IPS DF 6.9 (cell line): ENCODE measurements at regions not wholly inside any gene's neighbourhood (a gene's known extent, or its start where the extent isn't known, plus 50 kb on each side); places are given as distances from the start of the nearest gene placed in this dataset.

Experiments used
- DNase-seq: peaks from one replicate; pipeline ENCODE4 v3.0.0-alpha.2; 2013; ENCODE audit warnings: low read depth, low spot score
- H3K27ac ChIP-seq: one replicate; pipeline ENCODE4 v1.5.1; 2013; ENCODE audit warnings: low read length, control low read depth
- H3K27me3 ChIP-seq: 2 replicates; pipeline ENCODE4 v1.6.1; 2013; ENCODE audit warnings: mild to moderate bottlenecking, low read length; ENCODE audit not compliant: control insufficient read depth, insufficient read depth
- H3K36me3 ChIP-seq: 2 replicates; pipeline ENCODE4 v1.6.1; 2013; ENCODE audit warnings: low read length; ENCODE audit not compliant: control insufficient read depth, insufficient read depth
- H3K4me1 ChIP-seq: 2 replicates; pipeline ENCODE4 v1.6.1; 2013; ENCODE audit warnings: low read length; ENCODE audit not compliant: control insufficient read depth, insufficient read depth
- H3K4me3 ChIP-seq: 2 replicates; pipeline ENCODE4 v1.5.1; 2013; ENCODE audit warnings: mild to moderate bottlenecking, low read length
- H3K9me3 ChIP-seq: 2 replicates; pipeline ENCODE4 v1.6.1; 2013; ENCODE audit warnings: low read length, inconsistent platforms; ENCODE audit not compliant: control insufficient read depth, insufficient read depth
- WGBS: extraction: QIAGEN DNeasy Blood & Tissue Kit; methylation state at CpG from one replicate; pipeline ENCODE4 v1.1.7; 2013; ENCODE audit warnings: mixed read lengths, missing lambda C conversion rate; ENCODE audit not compliant: insufficient read length, insufficient coverage; 5-methylcytosine and 5-hydroxymethylcytosine counted together

DNA sequence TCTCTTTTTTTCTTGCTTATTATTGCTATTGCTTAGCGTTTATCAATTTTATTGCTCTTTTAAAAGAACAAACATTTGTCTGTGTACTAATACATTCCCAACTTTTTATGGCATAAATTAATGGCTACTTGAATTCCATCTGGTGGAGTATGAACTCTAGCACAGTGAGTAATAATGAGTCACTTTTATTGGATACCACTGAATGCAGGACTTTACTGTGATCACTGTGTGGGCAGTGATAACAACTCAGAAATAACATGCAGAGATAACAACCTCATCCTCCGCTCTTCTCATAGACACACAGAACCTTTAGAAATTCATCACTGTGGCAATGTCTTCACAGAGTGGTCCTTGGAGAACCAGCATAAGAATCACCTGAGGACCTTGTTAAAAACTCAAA lies 139.5 kb upstream of the PRNP start:
- Histone ChIP-seq H3K27ac (no peak overlapping the region), H3K36me3 (no peaks in the 10 kb centered on the region), H3K9me3 (no peaks in the 10 kb centered on the region), H3K4me3 (no peak overlapping the region), H3K4me1 (peaks cover 3% of the 10 kb centered on the region; the same call in 1 of the 2 replicates), H3K27me3 (no peaks in the 10 kb centered on the region)
- no CpG with 5 or more reads among the region's 2 CpGs for WGBS
- no peak for DNase-seq

DNA sequence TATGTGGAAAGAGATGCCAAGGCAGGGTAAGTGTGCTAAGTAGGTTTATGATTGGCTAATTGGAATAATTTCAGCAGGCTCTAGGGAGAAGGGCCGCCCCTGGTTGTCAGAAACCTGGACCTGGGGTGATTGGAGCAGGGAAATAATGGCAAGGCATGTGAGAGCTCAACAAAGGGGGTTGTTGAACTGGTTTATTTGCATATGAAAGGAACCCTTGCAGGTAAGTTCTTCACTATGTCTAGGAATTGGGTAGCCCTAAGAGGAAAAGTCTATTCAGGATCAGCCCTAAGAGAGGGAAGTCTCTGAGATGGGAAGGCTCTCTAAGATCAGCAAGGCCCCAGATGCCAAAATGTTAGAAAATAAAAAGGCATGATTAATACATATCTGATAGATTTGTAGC lies 139.9 kb upstream of the PRNP start:
- WGBS, result no CpG with 5 or more reads among the region's 1 CpG
- Histone ChIP-seq H3K27ac (no peak overlapping the region), H3K4me3 (no peak overlapping the region), H3K27me3 (no peaks in the 10 kb centered on the region), H3K36me3 (no peaks in the 10 kb centered on the region), H3K9me3 (no peaks in the 10 kb centered on the region), H3K4me1 (peaks cover 3% of the 10 kb centered on the region; the same call in 1 of the 2 replicates)
- peak; percentile 48 for DNase-seq

DNA sequence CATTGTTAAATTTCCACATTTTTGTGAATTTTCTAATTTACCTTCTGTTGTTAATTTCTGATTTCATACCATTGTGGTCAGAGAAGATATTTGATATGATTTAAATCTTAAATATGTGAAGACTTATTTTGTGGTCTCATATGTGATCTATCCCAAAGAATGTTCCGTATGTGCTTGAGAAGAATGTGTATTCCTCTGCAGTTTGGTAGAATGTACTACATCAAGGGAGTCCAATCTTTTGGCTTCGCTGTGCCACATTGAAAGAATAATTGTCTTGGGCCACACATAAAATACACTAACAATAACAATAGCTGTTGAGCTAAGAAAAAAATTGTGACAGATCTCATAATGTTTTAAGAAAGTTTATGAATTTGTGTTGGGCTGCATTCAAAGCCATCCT lies 140.7 kb upstream of the PRNP start:
- no peak for DNase-seq
- WGBS, result no CpG with 5 or more reads among the region's 2 CpGs
- no peaks in the 10 kb centered on the region for H3K27me3 ChIP-seq
- H3K9me3 ChIP-seq, result no peaks in the 10 kb centered on the region
- H3K4me3 ChIP-seq, result no peak overlapping the region
- peaks cover 3% of the 10 kb centered on the region; the same call in 1 of the 2 replicates for H3K4me1 ChIP-seq
- H3K27ac ChIP-seq, result no peak overlapping the region
- no peaks in the 10 kb centered on the region for H3K36me3 ChIP-seq

DNA sequence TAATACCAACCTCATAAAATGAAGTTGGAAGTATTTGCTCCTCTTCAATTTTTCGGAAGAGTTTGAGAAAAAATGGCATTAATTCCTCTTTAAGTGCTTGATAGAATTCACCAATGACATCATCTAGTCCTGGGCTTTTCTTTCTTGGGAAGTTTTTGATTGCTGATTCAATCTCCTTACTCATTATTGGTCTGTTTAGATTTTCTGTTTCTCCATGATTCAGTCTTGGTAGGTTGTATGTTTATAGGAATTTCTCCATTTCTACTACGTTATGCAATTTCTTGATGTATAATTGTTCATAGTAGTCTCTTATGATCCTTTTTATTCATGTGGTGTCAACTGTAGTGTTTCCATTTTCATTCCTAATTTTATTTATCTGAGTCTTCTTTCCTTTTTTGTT lies 141.5 kb upstream of the PRNP start:
- no peaks in the 10 kb centered on the region for H3K36me3 ChIP-seq
- peaks cover 3% of the 10 kb centered on the region; the same call in 1 of the 2 replicates for H3K4me1 ChIP-seq
- H3K27ac ChIP-seq, result no peak overlapping the region
- no peak for DNase-seq
- no peak overlapping the region for H3K4me3 ChIP-seq
- WGBS, result no CpG with 5 or more reads among the region's 2 CpGs
- no peaks in the 10 kb centered on the region for H3K9me3 ChIP-seq
- no peaks in the 10 kb centered on the region for H3K27me3 ChIP-seq

DNA sequence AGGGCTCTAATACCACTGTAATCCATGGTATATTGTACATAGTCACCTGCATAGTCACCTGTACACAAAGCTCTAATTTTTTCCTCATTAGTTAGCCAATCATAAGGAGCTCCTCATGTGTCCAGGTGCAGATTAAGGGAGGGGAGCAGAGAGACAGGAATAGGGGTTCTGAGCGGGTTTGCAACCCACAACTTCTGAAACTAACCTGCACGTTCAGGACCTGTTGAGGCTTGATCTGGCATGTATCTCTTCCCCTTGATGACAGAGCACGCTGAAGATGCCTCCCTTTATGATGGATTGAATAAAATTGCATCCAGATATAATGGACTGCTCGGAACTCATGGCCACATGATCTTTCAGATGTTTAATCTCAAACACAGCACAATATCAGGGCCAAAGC lies 144.0 kb upstream of the PRNP start:
- no peak overlapping the region for H3K27ac ChIP-seq
- WGBS, result no CpG with 5 or more reads among the region's 4 CpGs
- no peaks in the 10 kb centered on the region for H3K9me3 ChIP-seq
- no peak overlapping the region for H3K4me3 ChIP-seq
- DNase-seq, result no peak
- H3K27me3 ChIP-seq, result no peaks in the 10 kb centered on the region
- H3K4me1 ChIP-seq, result peaks cover 3% of the 10 kb centered on the region; the same call in 1 of the 2 replicates
- H3K36me3 ChIP-seq, result no peaks in the 10 kb centered on the region

DNA sequence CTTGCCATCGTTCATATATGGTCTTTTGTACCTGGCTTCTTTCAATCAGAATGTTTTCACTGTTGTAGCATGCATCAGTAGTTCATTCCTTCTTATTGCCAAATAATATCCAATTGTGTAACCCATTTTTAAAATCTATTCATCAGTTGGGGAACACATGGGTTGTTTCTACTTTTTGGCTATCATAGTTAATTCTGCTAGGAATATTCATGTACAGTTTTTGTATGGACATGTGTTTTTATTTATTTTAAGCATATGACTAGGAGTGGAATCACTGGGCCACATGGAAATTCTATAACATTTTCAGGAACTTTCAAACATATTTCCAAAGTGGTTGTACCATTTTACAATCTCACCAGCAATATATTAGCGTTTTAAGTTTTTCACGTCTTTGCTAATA lies 151.9 kb upstream of the PRNP start:
- WGBS, result no CpG with 5 or more reads among the region's 3 CpGs
- no peak overlapping the region for H3K27ac ChIP-seq
- H3K36me3 ChIP-seq, result no peaks in the 10 kb centered on the region
- H3K4me1 ChIP-seq, result no peaks in the 10 kb centered on the region
- H3K4me3 ChIP-seq, result no peak overlapping the region
- no peak for DNase-seq
- no peaks in the 10 kb centered on the region for H3K27me3 ChIP-seq
- H3K9me3 ChIP-seq, result no peaks in the 10 kb centered on the region

DNA sequence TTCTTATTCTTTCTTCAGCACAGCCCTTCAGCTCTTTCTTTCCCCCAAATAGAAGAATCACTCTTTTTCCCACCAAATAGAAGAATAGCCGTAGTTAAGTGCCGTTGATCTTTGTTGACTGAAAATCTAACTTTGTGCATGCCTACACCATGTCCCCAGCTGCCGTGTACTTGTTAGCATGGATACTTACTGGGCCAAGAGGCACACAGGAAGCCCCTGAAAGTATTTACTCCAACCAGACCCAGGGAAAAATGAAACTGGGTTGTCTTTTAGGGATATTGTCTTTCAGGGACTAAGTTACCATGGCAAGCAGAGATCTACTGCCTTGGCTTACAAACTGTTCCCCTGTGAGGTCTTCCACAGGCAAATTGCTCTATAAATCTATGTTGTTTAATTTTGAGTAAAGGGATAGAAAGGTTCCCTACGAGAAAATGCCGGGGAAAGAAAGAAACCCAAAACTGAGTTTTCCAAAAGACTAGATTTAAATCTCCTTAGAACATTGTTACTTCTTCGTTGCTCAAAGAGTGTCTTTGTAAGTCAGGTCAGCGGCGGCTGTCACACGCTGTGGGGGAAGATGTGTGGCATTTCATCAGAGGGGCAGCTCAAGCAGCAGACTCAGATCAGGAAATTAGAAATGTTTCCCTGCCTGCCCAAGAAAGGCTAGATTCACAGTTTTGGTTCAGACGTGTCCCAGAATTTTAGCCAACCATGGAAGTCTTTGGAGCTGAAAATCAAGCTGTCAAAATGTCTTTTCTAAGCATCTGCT lies 152.7 kb upstream of the PRNP start:
- no CpG with 5 or more reads among the region's 10 CpGs for WGBS
- DNase-seq, result no peak
- H3K36me3 ChIP-seq, result no peaks in the 10 kb centered on the region
- H3K9me3 ChIP-seq, result no peaks in the 10 kb centered on the region
- no peaks in the 10 kb centered on the region for H3K4me1 ChIP-seq
- H3K4me3 ChIP-seq, result no peak overlapping the region
- no peak overlapping the region for H3K27ac ChIP-seq
- no peaks in the 10 kb centered on the region for H3K27me3 ChIP-seq

DNA sequence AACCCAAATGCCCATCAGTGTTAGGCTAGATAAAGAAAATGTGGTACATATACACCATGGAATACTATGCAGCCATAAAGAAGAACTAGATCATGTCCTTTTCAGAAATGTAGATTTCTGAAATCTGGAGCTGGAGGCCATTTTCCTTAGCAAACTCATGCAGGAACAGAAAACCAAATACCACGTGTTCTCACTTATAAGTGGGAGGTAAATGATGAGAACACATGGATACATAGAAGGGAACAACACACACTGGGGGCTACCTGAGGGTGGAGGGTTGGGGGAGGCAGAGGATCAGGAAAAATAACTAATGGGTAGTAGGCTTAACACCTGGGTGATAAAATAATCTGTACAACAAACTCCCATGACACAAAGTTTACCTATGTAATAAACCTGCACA lies 153.5 kb upstream of the PRNP start:
- Histone ChIP-seq H3K36me3 (no peaks in the 10 kb centered on the region), H3K27ac (no peak overlapping the region), H3K4me1 (no peaks in the 10 kb centered on the region), H3K4me3 (no peak overlapping the region), H3K9me3 (no peaks in the 10 kb centered on the region), H3K27me3 (no peaks in the 10 kb centered on the region)
- WGBS, result no CpG with 5 or more reads among the region's 1 CpG
- no peak for DNase-seq

DNA sequence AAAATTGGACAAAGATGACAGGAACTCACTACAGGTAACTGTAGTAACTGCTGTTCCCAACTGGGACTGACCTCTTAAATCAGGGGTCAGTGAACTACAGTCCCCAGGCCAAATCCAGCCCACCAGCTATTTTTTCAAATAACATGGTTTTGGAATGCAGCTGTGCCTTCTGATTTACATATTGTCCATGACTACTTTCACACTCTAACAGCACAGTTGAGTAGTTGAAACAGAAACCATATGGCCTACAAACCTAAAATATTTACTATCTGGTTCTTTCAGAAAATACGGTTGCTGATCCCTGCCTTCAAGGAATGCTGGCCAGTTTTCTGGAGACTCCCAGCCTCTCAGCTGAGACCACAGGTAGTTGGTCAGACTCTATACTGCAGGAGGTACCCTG lies 161.5 kb upstream of the PRNP start:
- no peak overlapping the region for H3K4me3 ChIP-seq
- H3K27ac ChIP-seq, result no peak overlapping the region
- no peaks in the 10 kb centered on the region for H3K36me3 ChIP-seq
- no peaks in the 10 kb centered on the region for H3K9me3 ChIP-seq
- DNase-seq, result no peak
- no peaks in the 10 kb centered on the region for H3K27me3 ChIP-seq
- H3K4me1 ChIP-seq, result peaks cover 1% of the 10 kb centered on the region; the same call in 1 of the 2 replicates
- WGBS, result no CpG with 5 or more reads among the region's 1 CpG

DNA sequence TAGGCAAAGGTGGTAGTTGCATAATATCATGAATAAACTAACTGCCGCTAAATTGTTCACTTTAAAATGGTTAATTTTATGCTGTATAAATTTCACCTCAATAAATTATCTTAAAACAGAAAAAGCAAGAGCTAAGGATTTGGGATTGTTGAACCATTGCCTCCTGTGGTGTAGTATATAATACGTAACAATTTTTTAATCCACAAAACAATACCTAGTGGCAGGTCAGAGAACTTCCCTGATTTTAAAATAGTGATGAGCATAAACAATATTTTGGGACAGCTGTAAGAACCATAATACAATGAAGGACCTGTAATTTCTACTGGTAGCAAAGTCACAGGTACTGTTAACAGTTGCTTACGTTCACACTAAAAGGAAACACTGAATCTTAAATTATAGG lies 161.9 kb upstream of the PRNP start:
- no peak overlapping the region for H3K27ac ChIP-seq
- H3K27me3 ChIP-seq, result no peaks in the 10 kb centered on the region
- DNase-seq, result no peak
- H3K36me3 ChIP-seq, result no peaks in the 10 kb centered on the region
- WGBS, result no CpG with 5 or more reads among the region's 3 CpGs
- H3K9me3 ChIP-seq, result no peaks in the 10 kb centered on the region
- peaks cover 1% of the 10 kb centered on the region; the same call in 1 of the 2 replicates for H3K4me1 ChIP-seq
- no peak overlapping the region for H3K4me3 ChIP-seq

DNA sequence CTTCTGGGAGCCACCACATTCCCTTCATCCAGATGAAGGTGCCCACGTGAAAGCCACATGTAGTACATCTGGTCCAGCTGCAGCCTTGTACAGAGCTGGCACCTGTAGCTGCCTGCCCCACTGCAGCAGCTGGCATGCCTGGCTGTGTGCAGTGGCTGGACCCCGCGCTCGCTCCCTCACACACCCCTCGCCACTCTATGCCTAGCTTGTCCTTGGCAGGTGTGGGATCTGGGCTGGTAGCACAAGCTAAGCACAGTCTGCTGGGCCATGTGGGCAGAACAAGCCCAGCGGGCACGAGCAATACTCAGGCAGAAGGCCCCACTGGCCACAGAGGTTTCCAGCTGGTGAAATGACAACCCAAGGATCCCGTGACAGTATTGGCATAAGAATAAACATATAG lies 163.9 kb upstream of the PRNP start:
- H3K9me3 ChIP-seq, result no peaks in the 10 kb centered on the region
- WGBS, result no CpG with 5 or more reads among the region's 8 CpGs
- peaks cover 1% of the 10 kb centered on the region; the same call in 1 of the 2 replicates for H3K4me1 ChIP-seq
- DNase-seq, result no peak
- no peak overlapping the region for H3K4me3 ChIP-seq
- H3K27me3 ChIP-seq, result no peaks in the 10 kb centered on the region
- no peaks in the 10 kb centered on the region for H3K36me3 ChIP-seq
- no peak overlapping the region for H3K27ac ChIP-seq
